ENCODE measurements at regions not wholly inside any gene's neighbourhood (a gene's known extent, or its start where the extent isn't known, plus 50 kb on each side); places are given as distances from the start of the nearest gene placed in this dataset.

- TF ChIP-seq CTCF (IDR thresholded peaks at IDR 0.05; ENCODE audit: unreplicated experiment), result no peak
- Mint-ChIP-seq H3K9me3 (no peaks in the 10 kb centered on the region), H3K27me3 (ENCODE audit: low read depth) (no peaks in the 10 kb centered on the region), H3K27ac (no peak overlapping the region), H3K4me1 (peaks cover 53% of the 10 kb centered on the region), H3K36me3 (no peaks in the 10 kb centered on the region), H3K4me3 (no peak overlapping the region)
- no peak for DNase-seq (ENCODE audit: low spot score in 2 of 2, unreplicated experiment in 2 of 2)
Measured at GRCh38 chr7:155219947-155220769, 77.5 kb upstream of the INSIG1 start.

GRCh38 chr7:155220903-155221302 lies 76.8 kb upstream of the INSIG1 start:
- peaks cover 53% of the 10 kb centered on the region for H3K4me1 Mint-ChIP-seq
- no peaks in the 10 kb centered on the region for H3K27me3 Mint-ChIP-seq (ENCODE audit: low read depth)
- no peak for TF ChIP-seq CTCF (IDR thresholded peaks at IDR 0.05; ENCODE audit: unreplicated experiment)
- no peak overlapping the region for H3K4me3 Mint-ChIP-seq
- H3K27ac Mint-ChIP-seq, result no peak overlapping the region
- H3K9me3 Mint-ChIP-seq, result no peaks in the 10 kb centered on the region
- DNase-seq (ENCODE audit: low spot score in 2 of 2, unreplicated experiment in 2 of 2), result no peak
- H3K36me3 Mint-ChIP-seq, result no peaks in the 10 kb centered on the region

GRCh38 chr7:155221547-155221946 lies 76.1 kb upstream of the INSIG1 start:
- no peak for DNase-seq (ENCODE audit: low spot score in 2 of 2, unreplicated experiment in 2 of 2)
- TF ChIP-seq CTCF (IDR thresholded peaks at IDR 0.05; ENCODE audit: unreplicated experiment), result no peak
- H3K4me3 Mint-ChIP-seq, result no peak overlapping the region
- H3K9me3 Mint-ChIP-seq, result no peaks in the 10 kb centered on the region
- H3K27ac Mint-ChIP-seq, result no peak overlapping the region
- H3K4me1 Mint-ChIP-seq, result peaks cover 52% of the 10 kb centered on the region
- no peaks in the 10 kb centered on the region for H3K36me3 Mint-ChIP-seq
- no peaks in the 10 kb centered on the region for H3K27me3 Mint-ChIP-seq (ENCODE audit: low read depth)

- no peak overlapping the region for H3K4me3 Mint-ChIP-seq
- no peak for TF ChIP-seq CTCF (IDR thresholded peaks at IDR 0.05; ENCODE audit: unreplicated experiment)
- H3K27ac Mint-ChIP-seq, result no peak overlapping the region
- DNase-seq (ENCODE audit: low spot score in 2 of 2, unreplicated experiment in 2 of 2), result no peak
- peaks cover 2% of the 10 kb centered on the region for H3K27me3 Mint-ChIP-seq (ENCODE audit: low read depth)
- H3K4me1 Mint-ChIP-seq, result peaks cover 55% of the 10 kb centered on the region
- no peaks in the 10 kb centered on the region for H3K36me3 Mint-ChIP-seq
- no peaks in the 10 kb centered on the region for H3K9me3 Mint-ChIP-seq
Measured at GRCh38 chr7:155222061-155222460, 75.6 kb upstream of the INSIG1 start.

- no peak for TF ChIP-seq CTCF (IDR thresholded peaks at IDR 0.05; ENCODE audit: unreplicated experiment)
- no peak overlapping the region for H3K4me3 Mint-ChIP-seq
- H3K27me3 Mint-ChIP-seq (ENCODE audit: low read depth), result peaks cover 4% of the 10 kb centered on the region
- no peak for DNase-seq (ENCODE audit: low spot score in 2 of 2, unreplicated experiment in 2 of 2)
- H3K9me3 Mint-ChIP-seq, result no peaks in the 10 kb centered on the region
- no peak overlapping the region for H3K27ac Mint-ChIP-seq
- H3K36me3 Mint-ChIP-seq, result no peaks in the 10 kb centered on the region
- peaks cover 59% of the 10 kb centered on the region for H3K4me1 Mint-ChIP-seq
Measured at GRCh38 chr7:155222573-155222972, 75.1 kb upstream of the INSIG1 start.
